ENCODE measurements at regions not wholly inside any gene's neighbourhood (a gene's known extent, or its start where the extent isn't known, plus 50 kb on each side); places are given as distances from the start of the nearest gene placed in this dataset.

DNA sequence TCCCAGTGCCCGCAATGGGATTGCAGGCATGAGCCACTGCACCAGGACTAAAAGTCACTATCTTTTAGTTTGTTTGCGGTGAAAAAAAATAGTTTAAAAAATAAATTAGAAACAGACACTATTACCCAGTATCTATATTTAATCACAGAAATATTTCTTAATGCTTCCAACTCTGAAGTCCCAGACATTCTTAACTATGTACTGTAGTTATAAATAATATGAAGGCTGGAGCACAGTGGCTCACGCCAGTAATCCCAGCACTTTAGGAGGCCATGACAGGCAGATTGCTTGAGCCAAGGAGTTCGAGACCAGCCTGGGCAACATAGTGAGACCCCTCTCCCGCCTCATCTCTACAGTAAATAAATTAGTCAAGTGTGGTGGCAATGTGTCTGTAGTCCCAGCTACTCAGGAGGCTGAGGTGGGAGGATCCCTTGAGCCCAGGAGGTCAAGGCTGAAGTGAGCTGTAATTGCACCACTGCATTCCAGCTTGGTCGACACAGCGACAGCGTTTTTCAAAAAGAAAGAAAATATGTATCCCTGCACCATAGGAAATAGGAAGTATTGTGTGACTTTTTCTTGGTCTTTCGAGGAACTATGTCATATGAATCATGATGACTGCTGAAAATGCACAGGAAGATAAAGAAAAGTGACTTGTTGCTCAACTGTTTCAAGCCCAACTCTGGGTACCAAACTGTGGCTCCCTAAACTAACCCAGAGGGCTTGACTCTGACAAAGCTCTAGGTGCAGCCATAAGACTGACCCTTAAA, 74.9 kb upstream of the STEAP1B start:
- TF ChIP-seq, protein P1, sequence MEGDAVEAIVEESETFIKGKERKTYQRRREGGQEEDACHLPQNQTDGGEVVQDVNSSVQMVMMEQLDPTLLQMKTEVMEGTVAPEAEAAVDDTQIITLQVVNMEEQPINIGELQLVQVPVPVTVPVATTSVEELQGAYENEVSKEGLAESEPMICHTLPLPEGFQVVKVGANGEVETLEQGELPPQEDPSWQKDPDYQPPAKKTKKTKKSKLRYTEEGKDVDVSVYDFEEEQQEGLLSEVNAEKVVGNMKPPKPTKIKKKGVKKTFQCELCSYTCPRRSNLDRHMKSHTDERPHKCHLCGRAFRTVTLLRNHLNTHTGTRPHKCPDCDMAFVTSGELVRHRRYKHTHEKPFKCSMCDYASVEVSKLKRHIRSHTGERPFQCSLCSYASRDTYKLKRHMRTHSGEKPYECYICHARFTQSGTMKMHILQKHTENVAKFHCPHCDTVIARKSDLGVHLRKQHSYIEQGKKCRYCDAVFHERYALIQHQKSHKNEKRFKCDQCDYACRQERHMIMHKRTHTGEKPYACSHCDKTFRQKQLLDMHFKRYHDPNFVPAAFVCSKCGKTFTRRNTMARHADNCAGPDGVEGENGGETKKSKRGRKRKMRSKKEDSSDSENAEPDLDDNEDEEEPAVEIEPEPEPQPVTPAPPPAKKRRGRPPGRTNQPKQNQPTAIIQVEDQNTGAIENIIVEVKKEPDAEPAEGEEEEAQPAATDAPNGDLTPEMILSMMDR (IDR thresholded peaks at IDR 0.05; ENCODE audit: insufficient read depth, low read depth, low read length), result no peak
- no peak for TF ChIP-seq EZH2 (IDR thresholded peaks at IDR 0.05; ENCODE audit: insufficient read depth, low read length)
